GM23338 (cell line): ENCODE measurements at regions not wholly inside any gene's neighbourhood (a gene's known extent, or its start where the extent isn't known, plus 50 kb on each side); places are given as distances from the start of the nearest gene placed in this dataset.

Experiments
- ATAC-seq: fragments of 200-7000 bp; cut with Tn5 transposase; 3 replicates; pipeline ENCODE4 v1.9.1; 2020
- DNase-seq: peaks from one replicate; pipeline ENCODE4 v3.0.0-alpha.2; 2015; ENCODE audit warnings: low spot score
- H2AFZ ChIP-seq: fragments of 200-600 bp; sonication (generic); 2 replicates; pipeline ENCODE4 v1.8.0; 2016; ENCODE audit warnings: antibody characterized with exemption, mild to moderate bottlenecking, moderate library complexity
- H3F3A ChIP-seq: fragments of 200-600 bp; sonication (generic); replicated peaks from 2 replicates; pipeline ENCODE4 v1.8.0; 2017; ENCODE audit warnings: antibody characterized with exemption, mixed run types, low read depth
- H3K27ac ChIP-seq: fragments of 200-600 bp; sonication (generic); 2 replicates; pipeline ENCODE4 v1.6.1; 2016; ENCODE audit warnings: low read depth
- H3K27me3 ChIP-seq: fragments of 200-600 bp; sonication (generic); 2 replicates; pipeline ENCODE4 v1.8.0; 2016; ENCODE audit warnings: mild to moderate bottlenecking, mixed run types, moderate library complexity; ENCODE audit not compliant: insufficient read depth
- H3K36me3 ChIP-seq: fragments of 200-600 bp; sonication (generic); 2 replicates; pipeline ENCODE4 v1.8.0; 2016; ENCODE audit warnings: mild to moderate bottlenecking; ENCODE audit not compliant: insufficient read depth
- H3K4me1 ChIP-seq: fragments of 200-600 bp; sonication (generic); 2 replicates; pipeline ENCODE4 v1.8.0; 2016; ENCODE audit warnings: mild to moderate bottlenecking, moderate library complexity; ENCODE audit not compliant: insufficient read depth
- H3K4me2 ChIP-seq: fragments of 200-600 bp; sonication (generic); 2 replicates; pipeline ENCODE4 v1.7.1; 2017; ENCODE audit warnings: mixed run types
- H3K4me3 ChIP-seq: fragments of 200-600 bp; sonication (generic); 2 replicates; pipeline ENCODE4 v1.6.1; 2016; ENCODE audit warnings: mixed run types
- H3K79me2 ChIP-seq: fragments of 200-600 bp; sonication (generic); replicated peaks from 2 replicates; pipeline ENCODE4 v1.8.0; 2017; ENCODE audit warnings: mild to moderate bottlenecking; ENCODE audit not compliant: insufficient read depth
- H3K9me2 ChIP-seq: fragments of 200-600 bp; sonication (generic); 2 replicates; pipeline ENCODE4 v1.8.0; 2017; ENCODE audit not compliant: insufficient read depth
- H4K20me1 ChIP-seq: fragments of 200-600 bp; sonication (generic); replicated peaks from 2 replicates; pipeline ENCODE4 v1.8.0; 2017; ENCODE audit warnings: mild to moderate bottlenecking; ENCODE audit not compliant: insufficient read depth
- H3K27ac Mint-ChIP-seq: 2 replicates; pipeline ENCODE4 v1.8.0; 2020; ENCODE audit warnings: inconsistent platforms, mild to moderate bottlenecking, moderate library complexity, mixed read lengths
- H3K27me3 Mint-ChIP-seq: 3 replicates; pipeline ENCODE4 v1.8.0; 2022; ENCODE audit warnings: low read depth, mild to moderate bottlenecking, moderate library complexity, mixed read lengths, inconsistent platforms; ENCODE audit not compliant: insufficient read depth, poor library complexity
- H3K36me3 Mint-ChIP-seq: 3 replicates; pipeline ENCODE4 v1.8.0; 2021; ENCODE audit warnings: low read depth, mild to moderate bottlenecking, inconsistent platforms, moderate library complexity, mixed read lengths
- H3K4me1 Mint-ChIP-seq: 3 replicates; pipeline ENCODE4 v1.8.0; 2020; ENCODE audit warnings: mild to moderate bottlenecking, inconsistent platforms, mixed read lengths
- H3K4me3 Mint-ChIP-seq: 3 replicates; pipeline ENCODE4 v1.8.0; 2021; ENCODE audit warnings: moderate library complexity, mild to moderate bottlenecking, inconsistent platforms, mixed read lengths
- H3K9me3 Mint-ChIP-seq: 3 replicates; pipeline ENCODE4 v1.8.0; 2020; ENCODE audit warnings: moderate library complexity, mild to moderate bottlenecking, inconsistent platforms, mixed read lengths
- CREB1 ChIP-seq: fragments of 250-450 bp; sonication (Bioruptor Pico); IDR thresholded peaks from 2 replicates; pipeline ENCODE4 v1.5.0; 2020; ENCODE audit warnings: low read depth, mild to moderate bottlenecking, moderate library complexity
- EZH2 ChIP-seq: fragments of 200-600 bp; sonication (generic); IDR thresholded peaks from one replicate; pipeline ENCODE4 v1.8.0; 2017; ENCODE audit warnings: antibody characterized with exemption, mild to moderate bottlenecking, low read depth; ENCODE audit not compliant: unreplicated experiment
- EZH2phosphoT487 ChIP-seq: fragments of 200-600 bp; sonication (generic); IDR thresholded peaks from one replicate; pipeline ENCODE4 v1.8.1; 2018; ENCODE audit warnings: antibody characterized with exemption; ENCODE audit not compliant: unreplicated experiment
- JUNB ChIP-seq: IDR thresholded peaks from one replicate; pipeline ENCODE4 v1.6.1; 2016; ENCODE audit warnings: antibody characterized with exemption; ENCODE audit not compliant: unreplicated experiment
- NANOG ChIP-seq: IDR thresholded peaks from 2 replicates; pipeline ENCODE4 v1.6.1; 2016; ENCODE audit warnings: antibody characterized with exemption, borderline replicate concordance
- POLR2AphosphoS5 ChIP-seq: IDR thresholded peaks from 2 replicates; pipeline ENCODE4 v1.6.1; 2016; ENCODE audit warnings: antibody characterized with exemption, low read depth
- ZNF114 ChIP-seq: fragments of 250-450 bp; sonication (Bioruptor Pico); IDR thresholded peaks from 2 replicates; pipeline ENCODE4 v1.5.0; 2020; ENCODE audit warnings: mild to moderate bottlenecking, moderate library complexity
- ZNF331 ChIP-seq: fragments of 250-450 bp; sonication (Bioruptor Pico); IDR thresholded peaks from 2 replicates; pipeline ENCODE4 v1.5.0; 2020; ENCODE audit warnings: low read depth, mild to moderate bottlenecking, moderate library complexity
- TF ChIP-seq, protein P1 (sequence below), 2 experiments: fragments of 200-600 bp in 1 of 2; sonication (generic) in 1 of 2; conservative IDR thresholded peaks; 2 replicates each; pipeline versions ENCODE4 v1.5.1 to v1.6.1; 2016 to 2017; ENCODE audit warnings: antibody characterized with exemption in 2 of 2, low read depth in 2 of 2, mild to moderate bottlenecking in 2 of 2, moderate library complexity in 1 of 2
- TF ChIP-seq, protein P2 (sequence below): IDR thresholded peaks from 2 replicates; pipeline ENCODE4 v1.6.1; 2016; ENCODE audit warnings: antibody characterized with exemption
- TF ChIP-seq, protein P3 (sequence below): IDR thresholded peaks from one replicate; pipeline ENCODE4 v1.6.1; 2018; ENCODE audit warnings: antibody characterized with exemption; ENCODE audit not compliant: unreplicated experiment
- TF ChIP-seq, protein P4 (sequence below): fragments of 250-450 bp; sonication (Bioruptor Pico); IDR thresholded peaks from 2 replicates; pipeline ENCODE4 v1.5.0; 2020; ENCODE audit warnings: mild to moderate bottlenecking, moderate library complexity

DNA sequence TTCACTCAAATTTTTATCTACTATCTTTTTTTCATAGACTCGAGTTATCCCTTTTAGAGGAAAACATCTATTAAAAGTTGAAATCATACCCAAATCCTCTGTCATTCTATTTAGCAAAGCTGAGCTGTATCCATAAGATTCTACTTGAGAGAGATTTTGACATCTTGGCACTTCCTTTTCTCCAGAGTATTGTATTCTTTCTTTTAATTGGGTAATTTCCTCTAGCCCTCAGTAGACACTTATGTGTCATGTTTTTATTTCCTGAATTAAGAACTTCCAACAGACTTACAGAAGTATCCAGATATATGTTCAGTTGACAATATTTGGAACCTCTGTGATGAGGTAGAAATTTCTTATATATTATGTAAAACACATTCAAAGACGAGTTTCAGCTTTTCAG lies 201.6 kb upstream of the NR3C2 start:
- H3K27me3 Mint-ChIP-seq = no peaks in the 10 kb centered on the region
- Histone ChIP-seq H3K79me2 (no peaks in the 10 kb centered on the region), H2AFZ (no peak overlapping the region), H3K9me2 (no peaks in the 10 kb centered on the region), H3K27me3 (no peaks in the 10 kb centered on the region), H3K4me3 (no peak overlapping the region), H4K20me1 (no peaks in the 10 kb centered on the region), H3K27ac (no peak overlapping the region), H3K36me3 (peaks cover 5% of the 10 kb centered on the region; the same call in 1 of the 2 replicates), H3K4me1 (no peaks in the 10 kb centered on the region), H3F3A (no peaks in the 10 kb centered on the region), H3K4me2 (no peak overlapping the region)
- no peak for ATAC-seq
- no peak for DNase-seq
- no peak for TF ChIP-seq JUNB
- TF ChIP-seq, protein P1, sequence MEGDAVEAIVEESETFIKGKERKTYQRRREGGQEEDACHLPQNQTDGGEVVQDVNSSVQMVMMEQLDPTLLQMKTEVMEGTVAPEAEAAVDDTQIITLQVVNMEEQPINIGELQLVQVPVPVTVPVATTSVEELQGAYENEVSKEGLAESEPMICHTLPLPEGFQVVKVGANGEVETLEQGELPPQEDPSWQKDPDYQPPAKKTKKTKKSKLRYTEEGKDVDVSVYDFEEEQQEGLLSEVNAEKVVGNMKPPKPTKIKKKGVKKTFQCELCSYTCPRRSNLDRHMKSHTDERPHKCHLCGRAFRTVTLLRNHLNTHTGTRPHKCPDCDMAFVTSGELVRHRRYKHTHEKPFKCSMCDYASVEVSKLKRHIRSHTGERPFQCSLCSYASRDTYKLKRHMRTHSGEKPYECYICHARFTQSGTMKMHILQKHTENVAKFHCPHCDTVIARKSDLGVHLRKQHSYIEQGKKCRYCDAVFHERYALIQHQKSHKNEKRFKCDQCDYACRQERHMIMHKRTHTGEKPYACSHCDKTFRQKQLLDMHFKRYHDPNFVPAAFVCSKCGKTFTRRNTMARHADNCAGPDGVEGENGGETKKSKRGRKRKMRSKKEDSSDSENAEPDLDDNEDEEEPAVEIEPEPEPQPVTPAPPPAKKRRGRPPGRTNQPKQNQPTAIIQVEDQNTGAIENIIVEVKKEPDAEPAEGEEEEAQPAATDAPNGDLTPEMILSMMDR (conservative IDR thresholded peaks at IDR 0.05; ENCODE audit: low read depth in 2 of 2) = no peak
- TF ChIP-seq NANOG = no peak
- TF ChIP-seq, protein P2, sequence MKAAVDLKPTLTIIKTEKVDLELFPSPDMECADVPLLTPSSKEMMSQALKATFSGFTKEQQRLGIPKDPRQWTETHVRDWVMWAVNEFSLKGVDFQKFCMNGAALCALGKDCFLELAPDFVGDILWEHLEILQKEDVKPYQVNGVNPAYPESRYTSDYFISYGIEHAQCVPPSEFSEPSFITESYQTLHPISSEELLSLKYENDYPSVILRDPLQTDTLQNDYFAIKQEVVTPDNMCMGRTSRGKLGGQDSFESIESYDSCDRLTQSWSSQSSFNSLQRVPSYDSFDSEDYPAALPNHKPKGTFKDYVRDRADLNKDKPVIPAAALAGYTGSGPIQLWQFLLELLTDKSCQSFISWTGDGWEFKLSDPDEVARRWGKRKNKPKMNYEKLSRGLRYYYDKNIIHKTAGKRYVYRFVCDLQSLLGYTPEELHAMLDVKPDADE = no peak
- no peak for TF ChIP-seq CREB1 (CRISPR knock-in tag)
- no peak for TF ChIP-seq ZNF331 (CRISPR knock-in tag)
- TF ChIP-seq POLR2AphosphoS5 = no peak
- TF ChIP-seq ZNF114 (CRISPR knock-in tag) = no peak
- TF ChIP-seq, protein P3, sequence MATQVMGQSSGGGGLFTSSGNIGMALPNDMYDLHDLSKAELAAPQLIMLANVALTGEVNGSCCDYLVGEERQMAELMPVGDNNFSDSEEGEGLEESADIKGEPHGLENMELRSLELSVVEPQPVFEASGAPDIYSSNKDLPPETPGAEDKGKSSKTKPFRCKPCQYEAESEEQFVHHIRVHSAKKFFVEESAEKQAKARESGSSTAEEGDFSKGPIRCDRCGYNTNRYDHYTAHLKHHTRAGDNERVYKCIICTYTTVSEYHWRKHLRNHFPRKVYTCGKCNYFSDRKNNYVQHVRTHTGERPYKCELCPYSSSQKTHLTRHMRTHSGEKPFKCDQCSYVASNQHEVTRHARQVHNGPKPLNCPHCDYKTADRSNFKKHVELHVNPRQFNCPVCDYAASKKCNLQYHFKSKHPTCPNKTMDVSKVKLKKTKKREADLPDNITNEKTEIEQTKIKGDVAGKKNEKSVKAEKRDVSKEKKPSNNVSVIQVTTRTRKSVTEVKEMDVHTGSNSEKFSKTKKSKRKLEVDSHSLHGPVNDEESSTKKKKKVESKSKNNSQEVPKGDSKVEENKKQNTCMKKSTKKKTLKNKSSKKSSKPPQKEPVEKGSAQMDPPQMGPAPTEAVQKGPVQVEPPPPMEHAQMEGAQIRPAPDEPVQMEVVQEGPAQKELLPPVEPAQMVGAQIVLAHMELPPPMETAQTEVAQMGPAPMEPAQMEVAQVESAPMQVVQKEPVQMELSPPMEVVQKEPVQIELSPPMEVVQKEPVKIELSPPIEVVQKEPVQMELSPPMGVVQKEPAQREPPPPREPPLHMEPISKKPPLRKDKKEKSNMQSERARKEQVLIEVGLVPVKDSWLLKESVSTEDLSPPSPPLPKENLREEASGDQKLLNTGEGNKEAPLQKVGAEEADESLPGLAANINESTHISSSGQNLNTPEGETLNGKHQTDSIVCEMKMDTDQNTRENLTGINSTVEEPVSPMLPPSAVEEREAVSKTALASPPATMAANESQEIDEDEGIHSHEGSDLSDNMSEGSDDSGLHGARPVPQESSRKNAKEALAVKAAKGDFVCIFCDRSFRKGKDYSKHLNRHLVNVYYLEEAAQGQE = no peak
- TF ChIP-seq, protein P4, sequence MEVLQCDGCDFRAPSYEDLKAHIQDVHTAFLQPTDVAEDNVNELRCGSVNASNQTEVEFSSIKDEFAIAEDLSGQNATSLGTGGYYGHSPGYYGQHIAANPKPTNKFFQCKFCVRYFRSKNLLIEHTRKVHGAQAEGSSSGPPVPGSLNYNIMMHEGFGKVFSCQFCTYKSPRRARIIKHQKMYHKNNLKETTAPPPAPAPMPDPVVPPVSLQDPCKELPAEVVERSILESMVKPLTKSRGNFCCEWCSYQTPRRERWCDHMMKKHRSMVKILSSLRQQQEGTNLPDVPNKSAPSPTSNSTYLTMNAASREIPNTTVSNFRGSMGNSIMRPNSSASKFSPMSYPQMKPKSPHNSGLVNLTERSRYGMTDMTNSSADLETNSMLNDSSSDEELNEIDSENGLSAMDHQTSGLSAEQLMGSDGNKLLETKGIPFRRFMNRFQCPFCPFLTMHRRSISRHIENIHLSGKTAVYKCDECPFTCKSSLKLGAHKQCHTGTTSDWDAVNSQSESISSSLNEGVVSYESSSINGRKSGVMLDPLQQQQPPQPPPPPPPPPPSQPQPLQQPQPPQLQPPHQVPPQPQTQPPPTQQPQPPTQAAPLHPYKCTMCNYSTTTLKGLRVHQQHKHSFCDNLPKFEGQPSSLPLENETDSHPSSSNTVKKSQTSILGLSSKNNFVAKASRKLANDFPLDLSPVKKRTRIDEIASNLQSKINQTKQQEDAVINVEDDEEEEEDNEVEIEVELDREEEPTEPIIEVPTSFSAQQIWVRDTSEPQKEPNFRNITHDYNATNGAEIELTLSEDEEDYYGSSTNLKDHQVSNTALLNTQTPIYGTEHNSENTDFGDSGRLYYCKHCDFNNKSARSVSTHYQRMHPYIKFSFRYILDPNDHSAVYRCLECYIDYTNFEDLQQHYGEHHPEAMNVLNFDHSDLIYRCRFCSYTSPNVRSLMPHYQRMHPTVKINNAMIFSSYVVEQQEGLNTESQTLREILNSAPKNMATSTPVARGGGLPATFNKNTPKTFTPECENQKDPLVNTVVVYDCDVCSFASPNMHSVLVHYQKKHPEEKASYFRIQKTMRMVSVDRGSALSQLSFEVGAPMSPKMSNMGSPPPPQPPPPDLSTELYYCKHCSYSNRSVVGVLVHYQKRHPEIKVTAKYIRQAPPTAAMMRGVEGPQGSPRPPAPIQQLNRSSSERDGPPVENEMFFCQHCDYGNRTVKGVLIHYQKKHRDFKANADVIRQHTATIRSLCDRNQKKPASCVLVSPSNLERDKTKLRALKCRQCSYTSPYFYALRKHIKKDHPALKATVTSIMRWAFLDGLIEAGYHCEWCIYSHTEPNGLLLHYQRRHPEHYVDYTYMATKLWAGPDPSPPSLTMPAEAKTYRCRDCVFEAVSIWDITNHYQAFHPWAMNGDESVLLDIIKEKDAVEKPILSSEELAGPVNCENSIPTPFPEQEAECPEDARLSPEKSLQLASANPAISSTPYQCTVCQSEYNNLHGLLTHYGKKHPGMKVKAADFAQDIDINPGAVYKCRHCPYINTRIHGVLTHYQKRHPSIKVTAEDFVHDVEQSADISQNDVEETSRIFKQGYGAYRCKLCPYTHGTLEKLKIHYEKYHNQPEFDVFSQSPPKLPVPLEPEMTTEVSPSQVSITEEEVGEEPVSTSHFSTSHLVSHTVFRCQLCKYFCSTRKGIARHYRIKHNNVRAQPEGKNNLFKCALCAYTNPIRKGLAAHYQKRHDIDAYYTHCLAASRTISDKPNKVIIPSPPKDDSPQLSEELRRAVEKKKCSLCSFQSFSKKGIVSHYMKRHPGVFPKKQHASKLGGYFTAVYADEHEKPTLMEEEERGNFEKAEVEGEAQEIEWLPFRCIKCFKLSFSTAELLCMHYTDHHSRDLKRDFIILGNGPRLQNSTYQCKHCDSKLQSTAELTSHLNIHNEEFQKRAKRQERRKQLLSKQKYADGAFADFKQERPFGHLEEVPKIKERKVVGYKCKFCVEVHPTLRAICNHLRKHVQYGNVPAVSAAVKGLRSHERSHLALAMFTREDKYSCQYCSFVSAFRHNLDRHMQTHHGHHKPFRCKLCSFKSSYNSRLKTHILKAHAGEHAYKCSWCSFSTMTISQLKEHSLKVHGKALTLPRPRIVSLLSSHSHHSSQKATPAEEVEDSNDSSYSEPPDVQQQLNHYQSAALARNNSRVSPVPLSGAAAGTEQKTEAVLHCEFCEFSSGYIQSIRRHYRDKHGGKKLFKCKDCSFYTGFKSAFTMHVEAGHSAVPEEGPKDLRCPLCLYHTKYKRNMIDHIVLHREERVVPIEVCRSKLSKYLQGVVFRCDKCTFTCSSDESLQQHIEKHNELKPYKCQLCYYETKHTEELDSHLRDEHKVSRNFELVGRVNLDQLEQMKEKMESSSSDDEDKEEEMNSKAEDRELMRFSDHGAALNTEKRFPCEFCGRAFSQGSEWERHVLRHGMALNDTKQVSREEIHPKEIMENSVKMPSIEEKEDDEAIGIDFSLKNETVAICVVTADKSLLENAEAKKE (CRISPR knock-in tag) = no peak
- TF ChIP-seq EZH2phosphoT487 = no peak
- TF ChIP-seq EZH2 = no peak
- H3K4me1 Mint-ChIP-seq = no peaks in the 10 kb centered on the region
- H3K27ac Mint-ChIP-seq = no peak overlapping the region
- peaks cover 6% of the 10 kb centered on the region; the same call in 2 of the 3 replicates for H3K36me3 Mint-ChIP-seq
- H3K4me3 Mint-ChIP-seq = no peak overlapping the region
- H3K9me3 Mint-ChIP-seq = peaks cover 10% of the 10 kb centered on the region
